ENCODE measurements at regions not wholly inside any gene's neighbourhood (a gene's known extent, or its start where the extent isn't known, plus 50 kb on each side); places are given as distances from the start of the nearest gene placed in this dataset.

- DNase-seq (ENCODE audit: low spot score), result no peak
Measured at GRCh38 chr1:5713101-5714010, 278.9 kb downstream of the NPHP4 start.

DNA sequence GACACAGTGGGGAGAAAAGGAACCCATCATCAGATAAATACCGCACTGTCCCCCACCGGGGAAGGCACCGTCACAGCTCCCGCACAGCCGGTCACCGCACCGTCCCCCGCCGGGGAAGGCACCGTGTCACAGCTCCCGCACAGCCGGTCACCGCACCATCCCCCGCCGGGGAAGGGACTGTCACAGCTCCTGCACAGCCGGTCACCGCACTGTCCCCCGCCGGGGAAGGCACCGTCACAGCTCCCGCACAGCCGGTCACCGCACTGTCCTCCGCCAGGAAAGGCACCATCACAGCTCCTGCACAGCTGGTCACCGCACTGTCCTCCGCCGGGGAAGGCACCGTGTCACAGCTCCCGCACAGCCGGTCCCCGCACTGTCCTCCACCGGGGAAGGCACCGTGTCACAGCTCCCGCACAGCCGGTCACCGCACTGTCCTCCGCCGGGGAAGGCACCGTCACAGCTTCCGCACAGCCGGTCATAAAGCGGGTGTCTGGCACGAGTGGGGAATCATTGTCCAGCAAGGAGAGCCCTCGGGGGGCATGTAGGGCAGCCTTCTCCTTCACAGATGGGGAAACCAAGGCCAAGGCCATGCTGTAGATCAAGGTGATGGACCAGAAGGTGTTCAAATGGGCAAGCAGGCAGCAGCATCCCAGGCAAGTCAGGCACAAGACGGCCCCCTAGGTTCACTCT lies 280.1 kb downstream of the NPHP4 start:
- DNase-seq (ENCODE audit: low spot score), result no peak

DNA sequence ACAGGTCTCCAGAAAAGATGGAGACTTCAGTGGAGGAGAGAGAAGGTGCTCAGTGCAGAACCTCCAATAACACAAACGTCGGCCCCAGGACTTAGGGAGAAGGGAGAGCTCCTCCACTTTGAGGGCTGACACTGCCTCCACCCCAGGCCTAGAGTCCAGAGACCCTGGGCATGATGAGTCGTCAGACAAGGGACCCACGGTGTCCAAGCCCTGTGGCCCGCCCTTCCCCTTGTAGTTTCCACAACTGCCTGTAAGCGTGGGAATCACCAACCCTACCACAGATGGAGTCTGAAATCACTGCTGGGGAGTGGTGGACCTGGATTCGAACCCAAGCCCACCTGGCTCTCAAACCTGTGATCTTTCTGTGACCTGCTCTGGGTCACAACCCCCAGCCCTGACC lies 281.1 kb downstream of the NPHP4 start:
- no peak for DNase-seq (ENCODE audit: low spot score)

- no peak for DNase-seq (ENCODE audit: low spot score)
Measured at GRCh38 chr1:5709976-5710375, 282.2 kb downstream of the NPHP4 start.

DNA sequence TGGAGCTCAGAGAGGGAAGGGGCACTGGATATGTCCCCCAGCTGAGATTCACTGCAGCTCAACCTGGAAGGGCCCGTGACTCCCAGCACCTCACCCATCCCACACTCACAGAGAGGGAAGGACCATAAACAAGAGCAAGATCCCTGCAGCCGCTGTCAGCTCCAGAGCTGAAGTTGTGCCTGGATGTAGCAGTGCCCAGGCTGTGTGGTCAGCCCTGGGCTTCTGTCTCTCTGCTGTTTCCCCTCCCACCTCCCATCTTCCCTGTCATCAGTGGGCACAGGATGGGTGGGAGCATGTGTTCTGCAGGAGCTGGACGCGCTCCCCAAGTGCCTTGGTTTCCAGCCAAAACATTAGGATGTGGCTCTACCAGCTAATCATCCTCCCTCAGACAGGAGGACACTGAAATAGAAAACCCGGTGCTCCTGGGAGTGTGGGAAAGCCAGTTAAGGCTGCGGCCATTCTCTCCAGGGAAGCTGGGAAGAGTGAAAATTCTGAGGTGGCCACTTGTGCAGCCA lies 282.7 kb downstream of the NPHP4 start:
- DNase-seq (ENCODE audit: low spot score), result no peak

DNA sequence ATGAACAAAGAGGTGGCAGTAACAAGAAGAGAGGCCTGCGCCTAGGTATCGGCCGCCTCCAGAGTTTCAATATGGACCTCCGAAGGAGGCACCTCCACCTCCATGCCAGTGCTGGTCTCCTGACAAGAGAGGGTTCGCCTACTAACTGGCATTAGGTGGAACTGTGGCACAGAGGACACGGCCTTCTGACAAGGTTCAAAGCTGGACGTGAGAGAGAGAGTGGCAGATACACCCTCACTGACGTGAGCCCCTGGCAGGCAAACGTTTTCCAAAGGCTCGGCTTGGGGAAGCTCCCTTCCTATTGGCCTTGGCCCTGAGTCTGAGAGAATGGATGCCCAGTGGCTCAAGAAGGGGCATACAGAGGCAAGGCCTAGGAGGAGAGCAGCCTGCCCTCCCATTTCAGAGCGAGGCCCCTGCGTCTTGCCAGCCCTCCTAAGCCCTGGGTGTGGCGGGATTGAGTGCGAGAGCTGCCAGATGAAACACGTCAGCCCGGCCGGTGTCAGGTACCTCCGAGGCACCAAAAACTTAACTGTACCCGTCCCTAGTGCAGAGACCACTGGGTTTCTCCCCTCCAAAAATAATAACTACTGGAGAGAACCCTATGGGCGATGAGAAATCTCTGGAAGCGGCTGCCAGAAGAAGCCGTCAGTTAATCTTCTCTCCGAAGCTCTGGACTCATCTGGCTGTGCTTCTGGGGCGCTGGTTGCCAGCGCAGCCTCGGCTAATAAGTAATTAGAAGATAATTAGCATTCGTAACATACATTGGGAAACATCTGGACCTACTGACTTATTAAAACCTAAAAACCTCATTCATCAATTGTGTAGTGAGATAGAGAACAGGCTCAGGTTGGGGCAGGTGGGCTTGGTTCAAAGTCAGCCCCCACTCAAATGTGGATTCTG lies 283.6 kb downstream of the NPHP4 start:
- no peak for DNase-seq (ENCODE audit: low spot score)

DNA sequence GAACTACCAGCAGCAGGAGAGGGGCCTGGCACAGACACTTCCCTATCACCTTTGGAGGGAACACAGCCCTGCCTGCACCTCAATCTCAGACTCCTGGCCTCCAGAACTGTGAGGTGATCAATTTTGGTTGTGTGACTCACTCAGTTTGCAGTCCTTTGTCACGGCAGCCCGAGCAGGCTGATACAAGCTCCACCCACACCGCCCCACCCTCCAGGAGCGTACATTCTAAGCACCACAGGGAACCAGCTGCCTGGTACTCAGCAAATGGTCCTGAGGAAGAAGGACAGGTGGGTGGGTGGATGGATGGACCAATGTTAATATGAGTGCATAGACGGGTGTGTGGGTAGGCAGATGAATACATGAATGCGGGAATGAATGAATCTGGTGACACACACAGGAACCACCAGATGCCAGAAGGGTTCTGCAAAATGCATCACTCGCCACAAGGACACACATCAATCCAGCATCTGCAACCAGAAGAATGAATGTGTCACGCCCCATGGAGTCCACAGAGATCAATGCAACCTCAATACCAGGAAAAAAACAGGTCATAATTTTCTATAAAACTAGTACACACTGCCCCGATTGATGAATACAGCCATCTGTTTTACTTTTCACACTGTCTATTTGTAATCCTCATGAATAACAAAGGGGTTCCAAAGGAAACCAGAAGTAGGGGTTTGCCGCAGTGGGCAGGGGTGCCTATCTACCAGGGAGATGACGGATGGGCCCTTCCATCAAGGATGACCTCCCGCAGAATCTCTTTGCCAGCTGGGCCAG lies 284.5 kb downstream of the NPHP4 start:
- no peak for DNase-seq (ENCODE audit: low spot score)

- no peak for DNase-seq (ENCODE audit: low spot score)
Measured at GRCh38 chr1:5706239-5706638, 286.0 kb downstream of the NPHP4 start.

DNA sequence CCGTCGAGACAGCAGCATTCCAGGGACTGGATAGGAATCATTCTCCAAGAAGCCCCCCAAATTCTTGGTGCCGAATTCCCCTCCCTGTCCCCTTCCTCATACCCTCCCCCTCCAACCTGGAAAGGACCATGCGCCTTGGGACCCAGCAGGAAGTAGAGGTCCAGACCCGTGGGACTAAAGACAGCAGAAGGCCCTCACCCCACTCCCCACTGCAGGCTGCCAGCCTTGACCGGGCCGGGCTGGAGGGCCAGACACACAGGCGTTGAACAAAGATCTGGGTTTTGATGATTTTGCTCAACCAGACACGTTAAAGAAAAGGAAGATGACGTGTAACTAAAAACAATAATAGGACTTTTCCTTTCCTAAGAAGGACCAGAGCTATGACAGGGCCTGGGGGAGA lies 286.5 kb downstream of the NPHP4 start:
- no peak for DNase-seq (ENCODE audit: low spot score)

GRCh38 chr1:5704561-5705514 lies 287.4 kb downstream of the NPHP4 start:
- DNase-seq (ENCODE audit: low spot score), result no peak

- DNase-seq (ENCODE audit: low spot score), result no peak
Measured at GRCh38 chr1:5701642-5702041, 290.6 kb downstream of the NPHP4 start.

DNA sequence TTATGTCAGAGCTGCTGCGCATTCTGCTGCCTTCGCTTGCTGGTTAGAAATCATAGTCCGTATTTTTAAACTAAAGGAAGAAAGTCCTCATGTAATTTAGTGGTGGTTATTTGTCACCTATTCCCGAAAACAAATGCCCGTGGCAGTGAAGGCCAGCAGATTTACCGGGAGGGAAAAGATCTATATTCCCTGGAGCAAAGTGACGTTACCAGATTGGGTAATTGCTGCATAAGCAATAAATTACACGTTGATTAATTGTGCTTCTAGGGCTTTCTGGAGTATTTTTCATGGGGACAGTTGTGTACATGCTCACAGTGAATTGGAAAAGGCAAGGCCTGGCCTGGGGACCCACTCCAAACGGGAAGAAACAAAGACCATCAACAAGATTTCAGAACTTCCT lies 298.7 kb downstream of the NPHP4 start:
- no peak for DNase-seq (ENCODE audit: low spot score)

- DNase-seq (ENCODE audit: low spot score), result no peak
Measured at GRCh38 chr1:5692664-5693063, 299.6 kb downstream of the NPHP4 start.

DNA sequence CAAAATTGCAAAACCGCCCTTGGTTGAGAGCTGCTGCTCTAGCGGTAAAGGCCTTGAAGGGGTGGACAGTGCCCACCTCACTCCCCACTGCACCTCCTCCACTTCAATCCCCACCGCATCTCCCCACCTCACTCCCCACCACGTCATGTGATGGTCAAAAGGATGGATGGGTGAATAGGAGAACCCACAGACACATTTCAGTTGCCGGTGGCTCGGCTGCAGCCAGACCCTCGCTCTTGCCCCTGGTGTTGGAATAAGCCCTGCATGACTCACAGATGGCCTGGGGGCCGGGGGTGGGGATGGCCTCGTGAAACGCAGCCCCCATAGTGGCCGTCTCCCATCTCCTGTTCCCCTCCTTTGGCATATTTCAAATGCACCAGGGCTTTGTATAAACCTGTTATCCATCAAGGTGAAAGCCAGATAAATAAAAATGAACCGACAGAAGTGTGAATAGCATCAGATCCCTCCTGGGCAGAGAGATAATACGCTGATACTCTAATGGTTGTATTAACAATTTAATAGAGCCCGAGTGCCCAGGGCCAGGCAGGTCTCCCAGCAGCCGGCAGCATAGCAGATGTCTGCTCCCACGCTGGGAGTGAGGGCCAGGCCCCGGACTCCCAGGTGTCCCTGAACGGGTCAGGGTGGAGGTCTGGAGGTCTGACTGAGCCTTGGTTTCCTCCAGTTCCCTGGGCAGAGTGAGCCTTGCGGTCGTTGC lies 300.3 kb downstream of the NPHP4 start:
- no peak for DNase-seq (ENCODE audit: low spot score)

- DNase-seq (ENCODE audit: low spot score), result no peak
Measured at GRCh38 chr1:5690898-5691297, 301.3 kb downstream of the NPHP4 start.

DNA sequence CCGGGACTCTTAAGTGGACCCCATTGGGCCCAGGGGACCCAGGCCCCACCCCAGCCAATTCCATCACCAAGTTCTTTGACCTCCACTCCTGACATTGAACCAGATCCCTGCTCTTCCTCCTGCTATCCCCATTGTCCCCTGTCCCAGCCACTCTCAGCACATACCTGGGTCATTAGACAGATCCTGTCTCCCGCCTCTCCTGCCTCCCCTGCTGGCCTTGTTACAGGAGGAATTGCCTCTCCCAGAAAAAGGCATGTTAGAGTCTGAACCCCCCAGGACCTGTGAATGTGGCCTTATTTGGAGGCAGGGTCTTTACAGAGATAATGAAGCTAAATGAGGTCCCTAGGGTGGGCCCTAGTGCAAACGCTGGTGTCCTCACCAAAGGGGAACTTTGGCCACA lies 301.9 kb downstream of the NPHP4 start:
- no peak for DNase-seq (ENCODE audit: low spot score)

- no peak for DNase-seq (ENCODE audit: low spot score)
Measured at GRCh38 chr1:5688081-5689077, 303.8 kb downstream of the NPHP4 start.
